ENCODE measurements at regions not wholly inside any gene's neighbourhood (a gene's known extent, or its start where the extent isn't known, plus 50 kb on each side); places are given as distances from the start of the nearest gene placed in this dataset.

DNA sequence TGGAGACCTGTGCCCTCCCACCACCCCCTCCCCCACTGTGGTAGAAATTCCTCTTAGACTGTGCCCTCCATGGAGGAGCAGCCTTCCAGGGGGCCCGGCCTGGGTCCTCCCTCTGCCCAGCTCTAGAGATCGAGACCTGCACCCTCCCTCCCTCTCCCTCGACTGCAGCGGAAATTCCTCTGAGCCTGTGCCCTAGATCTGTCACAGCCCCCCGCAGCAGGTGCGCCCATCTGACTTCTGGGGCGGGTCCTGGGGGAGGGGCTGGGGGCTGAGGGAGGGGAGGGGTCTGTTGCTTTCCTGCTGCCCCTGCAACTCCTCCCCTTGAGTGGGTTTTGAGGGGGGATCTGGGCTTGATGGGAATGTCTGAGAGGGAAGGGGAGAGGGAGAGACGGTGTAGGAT lies 177.8 kb upstream of the GSE1 start:
- intact Hi-C loops (cut with micrococcal nuclease) = no loop called here

DNA sequence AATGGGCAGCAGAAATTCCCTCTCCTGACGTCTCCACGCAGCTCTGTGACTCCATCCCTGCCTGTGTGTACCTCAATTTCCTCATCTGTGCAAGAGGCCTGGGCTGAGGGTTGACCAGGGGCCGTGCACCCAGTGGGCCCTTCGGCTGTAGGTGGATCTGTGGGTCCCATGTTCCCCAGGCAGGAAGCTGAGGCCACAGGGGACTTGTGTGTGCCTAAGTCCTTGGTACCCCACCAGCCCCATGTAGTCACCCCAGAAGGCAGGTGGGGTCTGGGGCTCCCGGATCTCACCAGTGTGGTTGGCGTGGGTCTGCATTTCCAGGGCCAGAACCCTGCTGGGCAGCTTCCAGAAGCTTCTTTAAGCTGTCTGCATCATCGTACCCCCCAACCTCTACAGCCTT lies 177.4 kb upstream of the GSE1 start:
- intact Hi-C loops (cut with micrococcal nuclease) = no loop called here

DNA sequence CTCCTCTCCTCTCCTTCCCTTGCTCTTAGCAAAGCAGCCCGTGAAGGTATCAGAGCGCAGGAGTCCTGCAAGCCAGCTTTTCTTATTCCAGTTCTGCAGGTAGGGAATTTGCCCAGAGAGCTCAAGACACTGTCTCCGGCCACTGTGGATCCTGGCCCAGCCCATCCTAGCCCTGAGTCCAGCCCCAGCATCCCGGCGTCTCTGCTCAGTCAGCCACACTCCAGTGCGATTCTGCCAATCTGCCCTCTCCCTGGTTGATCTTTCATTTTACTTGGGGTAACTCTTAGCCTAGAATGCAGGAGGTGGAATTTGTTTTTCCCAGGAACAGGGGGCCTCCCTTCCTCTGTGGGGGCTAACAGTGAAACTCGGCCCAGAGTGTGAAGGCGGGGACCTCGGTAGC lies 176.9 kb upstream of the GSE1 start:
- intact Hi-C loops (cut with micrococcal nuclease) = no loop called here

DNA sequence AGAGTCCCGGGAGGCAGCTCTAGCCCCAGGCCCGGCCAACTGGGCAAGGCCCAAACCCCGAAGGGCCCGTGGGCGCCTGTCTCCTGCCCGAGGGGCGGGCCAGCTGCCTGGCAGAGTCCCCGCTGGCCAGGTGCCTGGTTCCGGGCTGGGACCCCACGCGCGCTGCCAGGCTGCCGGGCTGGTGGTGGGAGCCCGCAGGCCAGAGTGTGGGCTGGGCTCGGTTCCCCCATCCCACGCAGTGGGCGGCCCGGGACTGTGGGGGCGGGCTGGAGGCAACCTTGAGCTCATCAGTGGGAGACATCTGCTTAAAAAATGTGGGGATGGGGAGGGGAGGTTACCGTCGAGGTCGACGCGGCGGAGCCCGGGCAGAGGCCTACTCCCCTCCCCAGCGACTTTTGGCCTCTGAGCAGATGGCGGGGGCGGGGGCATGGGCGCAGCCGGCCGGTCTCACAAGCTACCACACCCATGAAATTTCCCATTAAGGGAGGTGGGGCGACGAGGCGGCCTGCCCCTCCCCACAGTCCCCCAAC lies 176.4 kb upstream of the GSE1 start:
- intact Hi-C loops (cut with micrococcal nuclease) = no loop called here

DNA sequence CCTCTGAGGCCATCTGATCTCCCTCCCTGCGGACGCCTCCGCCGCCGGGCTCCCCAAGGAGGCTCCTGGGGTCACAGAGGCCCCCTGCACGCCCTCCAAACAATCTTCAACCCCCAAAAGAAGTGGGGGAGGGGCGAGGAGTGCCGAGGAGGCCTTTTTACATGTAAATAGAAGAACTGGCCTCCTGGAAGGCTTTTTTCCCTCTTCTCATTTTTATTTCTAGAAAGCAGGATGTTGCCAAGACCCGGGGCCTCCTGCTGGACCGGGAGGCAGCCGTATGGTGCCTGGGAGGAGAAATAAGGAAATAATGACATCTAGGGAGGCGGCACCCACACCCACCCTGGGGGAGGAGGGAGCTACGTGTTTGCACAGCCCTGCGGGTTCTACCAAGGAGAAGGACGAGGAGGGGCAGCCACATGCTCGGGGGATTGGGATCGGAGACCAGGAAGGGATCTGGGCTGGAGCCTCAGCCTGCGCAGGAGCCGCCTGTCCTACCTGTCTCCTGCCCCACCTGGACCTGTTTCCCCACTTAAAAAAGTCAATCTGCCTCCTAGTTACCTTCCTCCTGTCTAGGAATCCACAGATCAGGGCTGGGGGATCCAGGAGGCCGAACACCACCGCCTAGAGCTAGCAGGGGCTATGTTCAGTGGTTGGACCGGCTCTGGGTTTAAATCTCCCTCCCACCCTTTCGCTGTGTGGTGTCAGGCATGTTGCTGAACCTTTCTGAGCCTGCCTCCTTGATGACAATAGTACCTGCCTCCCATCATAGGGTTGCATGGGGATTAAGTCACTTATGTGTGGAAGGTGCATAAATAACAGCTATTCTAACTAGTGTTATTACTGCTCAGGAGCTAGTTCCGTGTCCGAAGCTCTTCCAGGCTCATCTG lies 175.7 kb upstream of the GSE1 start:
- intact Hi-C loops (cut with micrococcal nuclease) = no loop called here

DNA sequence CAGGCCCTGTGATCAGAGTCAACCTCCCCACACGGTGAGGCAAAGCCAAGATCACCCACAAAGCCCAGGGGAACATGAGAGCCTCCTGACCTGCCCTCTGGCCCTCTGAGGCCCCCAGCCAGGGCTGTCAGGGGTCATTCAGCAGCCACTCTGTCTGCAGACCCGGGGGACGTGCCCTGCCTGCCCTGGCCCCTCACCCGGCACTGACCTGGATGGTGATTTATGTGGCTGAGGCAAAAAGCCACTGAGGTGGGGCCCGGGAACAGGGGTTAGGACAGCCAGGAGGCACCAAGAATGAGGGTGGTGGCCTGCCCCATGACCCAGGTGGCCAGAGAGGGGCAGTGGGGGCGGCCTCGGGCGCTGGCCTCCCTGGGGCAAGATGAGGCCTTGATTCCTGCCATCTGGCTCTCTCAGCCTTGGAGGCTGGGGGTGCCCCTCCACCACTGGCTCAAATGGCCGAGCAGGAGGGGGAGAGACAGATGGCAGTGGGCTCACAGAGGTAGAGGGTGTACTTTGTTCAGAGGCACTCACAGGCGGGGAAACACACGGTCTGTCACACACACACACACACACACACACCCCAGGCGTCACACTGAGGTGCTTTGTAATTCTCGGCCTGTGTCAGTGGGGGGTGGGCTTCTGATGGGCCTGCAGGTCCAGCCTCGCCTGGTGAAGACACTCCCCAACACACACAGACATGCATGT lies 174.0 kb upstream of the GSE1 start:
- intact Hi-C loops (cut with micrococcal nuclease) = no loop called here

DNA sequence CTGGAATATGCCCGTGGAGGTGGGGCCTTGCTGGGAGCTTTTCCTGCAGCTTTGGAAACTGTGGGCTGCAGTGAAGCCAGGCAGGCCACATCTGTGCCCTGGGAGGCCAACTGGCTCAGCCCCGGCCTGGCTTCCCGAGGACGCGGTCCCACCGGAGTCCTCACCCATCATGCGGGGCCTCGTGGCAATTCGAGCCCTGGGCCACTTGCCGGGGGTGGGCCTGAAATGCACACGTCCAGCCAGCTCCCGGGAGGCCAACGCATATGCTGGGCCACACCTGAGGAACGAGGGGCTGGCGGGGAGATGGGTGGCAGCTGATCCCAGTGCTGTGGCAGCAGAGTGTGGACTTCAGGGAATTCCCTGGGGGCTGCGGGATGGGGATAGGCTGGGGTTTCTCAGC lies 172.4 kb upstream of the GSE1 start:
- intact Hi-C loops (cut with micrococcal nuclease) = no loop called here

DNA sequence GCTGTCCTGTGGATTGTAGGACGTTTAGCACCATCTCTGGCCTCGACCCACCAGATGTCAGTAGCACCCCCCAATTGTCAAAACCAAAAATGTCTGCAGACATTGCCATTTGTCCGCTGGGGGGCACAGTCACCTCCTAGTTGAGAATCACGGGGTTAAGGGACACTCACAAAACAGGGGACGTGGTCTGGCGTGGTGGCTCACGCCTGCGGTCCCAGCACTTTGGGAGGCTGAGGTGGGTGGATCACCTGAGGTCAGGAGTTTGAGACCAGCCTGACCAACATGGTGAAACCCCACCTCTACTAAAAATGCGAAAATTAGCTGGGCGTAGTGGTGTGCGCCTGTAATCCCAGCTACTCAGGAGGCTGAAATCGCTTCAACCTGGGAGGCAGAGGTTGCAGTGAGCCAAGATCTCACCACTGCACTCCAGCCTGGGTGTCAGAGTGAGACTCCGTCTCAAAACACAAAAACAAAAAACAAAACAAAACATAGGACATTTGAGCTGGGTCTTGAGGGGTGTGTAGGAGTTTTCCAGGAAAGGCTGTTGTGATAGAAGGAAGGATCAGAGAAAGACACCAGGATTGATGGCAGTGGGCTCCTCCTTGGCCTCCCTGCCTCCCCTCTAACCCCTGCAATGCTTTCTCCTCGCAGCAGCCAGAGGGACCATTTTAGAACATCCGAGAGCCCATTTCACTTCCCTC lies 171.8 kb upstream of the GSE1 start:
- intact Hi-C loops (cut with micrococcal nuclease) = no loop called here

DNA sequence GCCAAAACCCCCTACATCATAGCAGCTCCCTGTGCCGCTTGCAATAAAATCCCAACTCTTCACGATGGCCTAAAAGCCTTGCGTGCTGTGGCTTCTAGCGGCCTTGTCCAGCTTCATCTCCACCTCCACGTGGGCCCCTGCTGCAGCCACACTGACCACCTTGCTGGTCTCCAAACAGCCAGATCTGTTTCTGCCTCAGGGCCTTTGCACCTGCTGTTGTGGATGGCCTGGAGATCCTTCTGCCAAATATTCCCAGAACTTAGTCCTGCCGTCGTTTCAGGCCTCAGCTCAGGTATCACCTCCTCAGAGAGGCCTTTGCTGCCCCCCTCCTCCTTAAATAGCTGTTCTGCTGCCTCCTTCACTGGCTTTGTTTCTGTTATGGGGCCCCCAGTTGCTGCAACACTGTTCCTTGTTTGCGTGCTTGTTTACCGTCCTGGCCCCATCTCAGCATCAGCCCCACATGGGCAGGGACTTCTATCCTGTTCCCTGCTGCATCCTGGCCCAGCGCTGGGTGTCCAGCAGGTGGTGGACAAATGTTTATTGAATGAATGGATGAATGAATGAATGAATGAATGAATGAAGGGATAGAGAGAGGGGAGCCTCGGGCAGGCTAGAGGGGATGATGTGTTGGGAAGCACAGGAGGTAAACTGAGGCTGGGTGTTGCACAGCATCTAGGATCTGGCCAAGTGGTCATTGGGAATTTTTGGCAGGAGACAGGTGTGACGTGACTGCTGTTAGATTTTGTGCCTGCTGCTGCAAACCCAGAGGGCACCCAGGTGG lies 171.0 kb upstream of the GSE1 start:
- intact Hi-C loops (cut with micrococcal nuclease) = no loop called here

DNA sequence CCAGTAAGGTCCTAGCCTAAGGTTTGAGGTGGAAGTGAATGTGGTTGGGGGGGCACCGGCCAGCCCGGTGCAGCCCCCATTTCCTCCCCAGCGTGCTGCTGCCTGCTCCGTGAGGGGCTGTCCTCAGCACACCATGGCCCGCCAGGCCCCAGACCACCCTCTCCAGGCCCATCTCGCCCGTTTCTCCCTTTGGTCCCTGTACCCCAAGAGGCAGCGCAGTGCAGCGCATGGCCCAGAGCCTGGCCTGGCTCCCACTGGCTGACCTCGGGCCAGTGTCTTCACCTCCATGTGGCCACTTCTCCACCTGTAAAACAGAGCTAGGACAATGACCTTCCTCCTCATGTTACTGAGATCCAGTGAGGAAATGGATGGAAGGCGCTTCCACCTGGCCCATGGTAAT lies 170.0 kb upstream of the GSE1 start:
- intact Hi-C loops (cut with micrococcal nuclease) = no loop called here

DNA sequence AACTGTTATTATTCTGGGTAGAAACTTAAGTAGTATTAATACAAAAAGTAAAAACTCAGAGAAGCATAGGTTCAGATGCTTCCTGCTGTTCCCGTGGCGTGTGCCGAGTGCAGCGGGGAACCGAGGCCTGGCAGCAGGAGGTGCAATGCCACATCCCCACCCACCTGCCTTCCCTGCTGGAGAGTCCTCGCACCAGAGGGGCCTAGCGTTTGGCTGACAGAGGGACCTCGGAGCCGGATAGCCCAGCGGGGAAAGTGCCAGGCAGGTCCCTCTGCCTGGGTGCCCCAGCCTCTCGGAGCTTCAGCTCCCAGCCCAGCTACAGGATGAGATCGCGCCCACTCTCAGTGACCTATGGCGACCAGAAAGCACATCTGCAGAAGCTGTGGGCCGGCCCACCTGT lies 169.6 kb upstream of the GSE1 start:
- intact Hi-C loops (cut with micrococcal nuclease) = no loop called here

DNA sequence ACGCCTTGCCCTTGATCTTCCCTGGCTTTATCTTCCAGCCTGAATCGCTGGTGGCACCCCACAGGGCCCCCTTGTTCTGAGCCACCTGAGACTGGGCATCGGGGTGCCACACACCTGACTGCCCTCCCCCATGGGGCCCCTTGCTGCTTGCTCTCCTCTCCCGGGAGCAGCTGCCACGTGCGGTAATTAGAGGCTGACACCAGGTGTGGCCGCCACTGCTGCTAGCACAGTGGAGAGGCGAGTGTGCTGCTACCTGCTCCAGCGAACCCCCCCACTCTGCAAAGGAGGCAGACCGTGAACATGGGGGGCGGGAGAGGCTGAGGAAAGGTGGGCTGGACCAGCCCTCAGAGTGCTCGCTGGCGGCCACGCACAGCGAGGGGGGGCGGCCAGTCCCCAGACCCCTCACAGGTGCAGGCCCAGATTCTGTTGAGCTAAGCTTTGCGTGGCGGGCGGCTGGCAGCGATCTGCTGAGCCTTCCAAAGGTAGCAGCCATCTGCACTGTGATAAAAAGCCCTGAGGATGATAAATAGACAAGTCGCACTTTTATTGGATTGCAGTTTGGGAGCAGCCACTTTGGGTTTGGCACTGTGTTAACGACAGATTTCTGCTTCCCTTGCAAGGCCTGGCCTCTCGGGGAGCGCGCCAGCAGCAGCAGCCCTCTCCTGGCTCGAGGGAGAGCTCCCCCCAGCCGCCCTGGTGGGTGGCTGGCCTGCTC lies 167.9 kb upstream of the GSE1 start:
- intact Hi-C loops (cut with micrococcal nuclease) = no loop called here

DNA sequence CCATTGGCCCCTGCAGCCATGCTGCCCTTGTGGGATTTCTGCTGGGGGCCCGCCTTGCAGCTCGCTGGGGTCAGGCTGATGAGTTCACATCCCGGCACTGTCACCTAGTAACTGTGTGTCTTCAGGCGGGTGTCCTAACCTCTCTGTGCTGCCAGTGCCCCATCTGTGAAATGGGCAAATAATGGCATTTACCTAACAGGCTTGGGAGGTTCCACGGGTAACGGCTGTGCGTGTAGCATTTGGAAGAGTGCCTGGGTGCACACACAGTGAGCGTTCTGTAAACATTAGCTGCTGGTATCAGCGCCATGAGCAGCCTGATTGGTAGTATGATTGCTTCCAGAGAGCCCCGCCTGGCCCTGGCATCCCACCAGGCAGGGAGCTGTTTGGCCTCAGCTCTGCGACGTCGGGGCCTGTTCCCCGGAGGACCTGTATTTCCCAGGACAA lies 167.3 kb upstream of the GSE1 start:
- intact Hi-C loops (cut with micrococcal nuclease) = no loop called here

DNA sequence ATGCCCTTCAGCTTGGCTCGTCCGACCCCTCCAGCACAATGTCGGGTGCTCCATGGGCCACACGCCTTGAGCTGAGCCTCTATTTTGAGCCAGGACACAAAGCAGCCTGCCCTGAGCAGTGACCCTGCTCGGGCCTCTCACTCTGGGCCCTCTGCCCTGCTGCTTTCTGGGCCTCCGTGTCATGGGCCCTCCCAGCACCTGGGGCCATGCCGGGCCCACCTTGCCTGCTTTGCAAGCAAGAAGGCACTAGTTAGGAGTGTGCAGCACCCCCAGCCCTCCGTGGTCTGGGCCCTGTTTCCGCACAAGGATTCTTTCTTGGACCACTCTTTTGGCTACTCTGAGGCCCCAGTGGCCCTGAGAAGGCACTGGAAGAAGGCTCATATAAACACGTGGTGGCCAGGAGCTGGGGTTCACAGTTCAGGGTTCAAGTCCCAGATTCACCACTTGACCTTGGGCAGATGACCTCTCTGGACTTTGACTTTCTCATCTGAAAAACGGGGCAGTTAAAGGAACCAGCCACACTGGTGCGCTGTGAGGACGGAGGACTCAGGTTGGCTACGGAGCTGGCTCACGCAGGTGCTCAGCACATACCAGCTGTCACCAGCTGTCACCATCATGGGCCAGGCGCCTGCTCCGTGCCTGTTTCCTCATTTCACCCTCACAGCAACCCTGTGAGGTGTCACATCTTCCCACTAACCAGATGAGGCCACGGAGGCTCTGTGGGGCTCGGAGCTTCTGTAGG lies 166.0 kb upstream of the GSE1 start:
- intact Hi-C loops (cut with micrococcal nuclease) = no loop called here

DNA sequence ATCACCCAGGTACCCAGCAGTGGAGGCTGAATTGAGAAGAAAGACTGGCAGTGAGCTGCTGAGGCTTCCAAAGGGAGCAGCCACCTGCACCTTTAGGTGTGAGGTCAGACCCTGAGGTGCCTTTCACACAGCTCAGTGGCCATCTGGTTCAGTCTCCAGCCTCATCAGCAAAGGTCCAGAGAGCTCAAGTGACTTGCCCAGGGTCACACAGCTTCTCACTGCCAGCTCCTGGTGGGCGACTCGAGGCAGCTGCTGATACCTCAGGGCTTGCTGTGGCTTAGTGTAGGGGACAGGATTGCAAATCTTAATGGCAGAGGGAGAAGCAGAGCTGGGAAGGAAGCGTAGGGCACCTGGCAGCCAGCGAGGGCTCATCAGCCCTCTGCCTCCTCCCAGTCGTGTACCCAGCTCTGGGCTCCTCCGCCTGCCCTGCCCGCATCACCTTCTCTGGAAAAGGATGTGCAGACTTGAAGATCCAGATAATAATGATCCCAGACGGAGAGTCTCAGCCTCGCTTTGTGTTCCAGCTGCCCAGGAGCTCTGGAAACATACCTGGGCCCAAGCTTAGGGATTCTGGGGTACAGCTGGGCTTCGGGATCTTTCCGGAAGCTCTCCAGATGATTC lies 165.3 kb upstream of the GSE1 start:
- intact Hi-C loops (cut with micrococcal nuclease) = no loop called here

DNA sequence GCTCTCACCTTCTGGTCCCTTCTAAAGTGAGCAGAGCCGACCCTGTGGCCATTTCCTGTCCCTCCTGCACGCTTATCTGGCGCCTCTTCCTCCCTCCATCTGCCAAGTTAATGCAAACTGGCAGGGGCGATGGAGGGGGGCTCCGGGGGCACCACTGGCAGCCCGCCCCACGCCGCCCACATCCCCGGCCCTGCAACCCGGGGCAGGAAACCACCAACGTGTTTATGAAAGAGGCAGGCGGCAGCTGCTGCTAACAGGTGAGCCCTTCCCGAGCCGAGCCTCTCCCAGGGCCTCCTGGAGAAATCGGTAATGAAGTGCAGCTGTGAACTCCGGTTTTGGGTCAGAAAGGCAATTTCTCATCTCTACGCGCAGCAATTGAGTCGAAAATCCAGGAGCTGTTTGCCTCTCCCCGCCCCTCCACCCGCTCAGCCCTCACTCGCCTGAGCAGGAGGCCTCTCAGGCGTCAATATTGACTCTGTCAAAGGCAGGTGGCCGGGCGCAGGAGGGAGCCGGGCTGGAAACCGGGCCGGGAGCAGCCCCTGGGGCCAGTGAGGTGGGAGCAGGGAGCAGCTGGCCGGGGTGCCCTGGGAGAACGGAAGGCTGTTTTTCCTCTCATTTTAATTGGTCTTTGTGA lies 164.4 kb upstream of the GSE1 start:
- intact Hi-C loops (cut with micrococcal nuclease) = no loop called here

DNA sequence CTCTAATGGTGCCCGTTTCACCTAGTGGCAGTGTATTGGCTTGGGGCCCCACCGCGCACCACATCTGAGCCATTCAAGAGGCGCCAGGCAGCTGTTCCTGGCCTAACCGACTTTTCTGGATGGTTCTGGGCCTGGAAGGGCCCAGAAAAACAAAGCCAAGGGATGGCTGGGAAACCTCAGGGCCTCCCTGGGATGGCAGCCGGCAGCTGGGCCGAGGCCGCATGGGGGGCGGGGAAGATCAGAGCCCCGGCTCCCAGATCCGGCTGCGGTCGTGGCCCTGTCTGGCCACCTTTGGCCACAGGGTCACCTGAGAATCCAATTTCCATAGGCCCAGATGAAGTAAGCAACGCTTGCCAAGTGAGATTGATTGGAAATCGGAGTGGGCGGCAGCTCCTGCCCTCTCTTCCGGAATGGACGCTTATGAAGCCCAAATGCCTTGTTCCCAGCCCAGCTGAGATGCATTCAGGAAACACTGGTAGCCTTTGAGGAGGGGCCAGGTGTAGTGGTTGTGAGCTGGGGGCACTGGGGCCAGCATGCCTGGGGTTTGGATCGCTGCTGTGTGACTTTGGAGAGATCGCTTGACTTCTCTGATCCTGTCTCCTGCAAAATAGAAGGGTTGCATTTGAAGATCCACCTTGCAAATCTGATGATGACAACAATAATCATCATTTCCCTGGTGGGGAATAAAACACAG lies 163.8 kb upstream of the GSE1 start:
- intact Hi-C loops (cut with micrococcal nuclease) = no loop called here

DNA sequence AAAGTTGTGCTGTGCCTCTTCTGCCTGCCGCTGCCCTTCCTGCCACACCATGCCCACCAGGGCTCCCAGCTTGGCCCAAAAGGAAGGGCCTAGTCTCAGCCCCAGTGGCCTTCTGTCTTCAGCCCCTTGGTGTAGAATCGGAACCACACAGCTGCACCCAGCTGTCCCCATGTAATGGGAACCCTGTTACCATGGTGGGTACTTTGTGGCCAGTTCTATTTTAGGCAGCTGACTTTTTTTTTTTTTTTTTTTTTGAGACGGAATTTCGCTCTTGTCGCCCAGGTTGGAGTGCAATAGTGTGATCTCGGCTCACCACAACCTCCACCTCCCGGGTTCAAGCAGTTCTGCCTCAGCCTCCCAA lies 163.3 kb upstream of the GSE1 start:
- intact Hi-C loops (cut with micrococcal nuclease) = no loop called here

Data from T-helper 2 cell treated with Interferon-gamma antibody and Interleukin-4, amounts not matched to agents 100 ng/mL and 5 ng/mL, for 36 hours (primary cell).